Dermis microvascular lymphatic vessel endothelial cell (primary cell): ENCODE measurements at regions not wholly inside any gene's neighbourhood (a gene's known extent, or its start where the extent isn't known, plus 50 kb on each side); places are given as distances from the start of the nearest gene placed in this dataset.

Source experiments
- DNase-seq, 2 donors: peaks; one replicate each; pipeline versions ENCODE4 v3.0.0 to v3.0.0-alpha.2; 2010; ENCODE audit warnings: low read depth in 2 of 2

- DNase-seq: no peak
Observed at GRCh38 chr13:40163066-40164000, 503.1 kb downstream of the FOXO1 start.

GRCh38 chr13:40164133-40164532 is 502.3 kb downstream of the FOXO1 start:
- DNase-seq: peak; percentile 14 to 74

- DNase-seq: no peak
Observed at GRCh38 chr13:40165316-40165932, 501.0 kb downstream of the FOXO1 start.

GRCh38 chr13:40167327-40167726 is 499.1 kb downstream of the FOXO1 start:
- no peak for DNase-seq

GRCh38 chr13:40168425-40169166 is 497.8 kb downstream of the FOXO1 start:
- no peak for DNase-seq

GRCh38 chr13:40169476-40169875 is 497.0 kb downstream of the FOXO1 start:
- no peak for DNase-seq

GRCh38 chr13:40170091-40170490 is 496.4 kb downstream of the FOXO1 start:
- DNase-seq: no peak

GRCh38 chr13:40170982-40171381 is 495.5 kb downstream of the FOXO1 start:
- no peak for DNase-seq

GRCh38 chr13:40171566-40171965 is 494.9 kb downstream of the FOXO1 start:
- DNase-seq: no peak

- no peak for DNase-seq
Observed at GRCh38 chr13:40172149-40172591, 494.3 kb downstream of the FOXO1 start.

- no peak for DNase-seq
Observed at GRCh38 chr13:40172878-40173277, 493.6 kb downstream of the FOXO1 start.

GRCh38 chr13:40175639-40176038 is 490.8 kb downstream of the FOXO1 start:
- DNase-seq: no peak

GRCh38 chr13:40176242-40176641 is 490.2 kb downstream of the FOXO1 start:
- no peak for DNase-seq

GRCh38 chr13:40178130-40178529 is 488.3 kb downstream of the FOXO1 start:
- peak in 1 of 2 donors; percentile 11 for DNase-seq

- no peak for DNase-seq
Observed at GRCh38 chr13:40179445-40180281, 486.8 kb downstream of the FOXO1 start.

GRCh38 chr13:40180776-40181175 is 485.7 kb downstream of the FOXO1 start:
- DNase-seq: no peak

- no peak for DNase-seq
Observed at GRCh38 chr13:40181203-40181845, 485.1 kb downstream of the FOXO1 start.

- no peak for DNase-seq
Observed at GRCh38 chr13:40182591-40182990, 483.9 kb downstream of the FOXO1 start.

- no peak for DNase-seq
Observed at GRCh38 chr13:40185414-40185813, 481.0 kb downstream of the FOXO1 start.

GRCh38 chr13:40186041-40186440 is 480.4 kb downstream of the FOXO1 start:
- no peak for DNase-seq
